Occipital lobe (tissue), 1 donor: ENCODE measurements at regions not wholly inside any gene's neighbourhood (a gene's known extent, or its start where the extent isn't known, plus 50 kb on each side); places are given as distances from the start of the nearest gene placed in this dataset.

ENCODE experiments used
- DNase-seq: peaks from one replicate; lab custom pipeline; 2025; lab: John Stamatoyannopoulos, UW

DNA sequence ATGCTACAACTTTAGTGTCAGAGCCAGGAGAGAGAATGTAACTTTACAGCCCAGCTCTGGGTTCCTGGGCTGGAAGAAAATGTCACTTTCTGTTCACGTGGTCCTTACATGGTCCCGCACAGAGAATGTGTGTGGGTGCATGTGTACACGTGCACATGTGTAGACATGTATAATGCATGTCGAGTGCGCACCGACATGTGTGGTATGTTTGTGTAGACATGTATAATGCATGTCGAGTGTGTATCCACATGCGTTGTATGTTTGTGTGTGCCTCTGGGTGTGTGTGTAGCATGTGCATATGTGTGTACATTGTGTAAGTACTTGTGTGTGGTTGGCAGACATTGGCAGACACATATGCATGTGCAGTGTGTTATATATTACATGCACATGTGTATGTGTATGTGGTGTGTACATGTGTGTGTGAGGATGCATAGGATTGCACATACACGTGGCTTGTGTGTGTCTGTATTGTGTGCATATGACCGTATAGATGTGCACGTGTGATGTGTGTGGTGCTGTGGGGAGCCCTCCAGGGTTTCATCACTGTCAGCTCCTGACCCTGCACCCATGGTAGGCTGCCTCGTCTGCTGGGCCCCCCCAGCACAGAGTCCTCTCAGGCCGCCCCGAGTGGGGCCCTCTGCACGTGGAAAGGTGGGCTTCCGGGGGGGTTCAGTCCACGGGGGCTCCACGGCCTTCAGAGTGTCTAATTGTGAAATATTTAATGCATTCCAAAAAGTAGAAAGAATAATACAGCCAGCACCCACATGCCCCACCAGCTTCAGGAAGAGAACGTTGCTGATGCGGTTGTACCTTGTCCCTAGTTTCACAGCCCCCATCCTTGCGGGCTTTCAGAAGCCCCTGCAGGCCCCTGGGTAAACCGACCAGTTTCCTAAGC is 214.2 kb upstream of the GSE1 start:
- no peak for DNase-seq

DNA sequence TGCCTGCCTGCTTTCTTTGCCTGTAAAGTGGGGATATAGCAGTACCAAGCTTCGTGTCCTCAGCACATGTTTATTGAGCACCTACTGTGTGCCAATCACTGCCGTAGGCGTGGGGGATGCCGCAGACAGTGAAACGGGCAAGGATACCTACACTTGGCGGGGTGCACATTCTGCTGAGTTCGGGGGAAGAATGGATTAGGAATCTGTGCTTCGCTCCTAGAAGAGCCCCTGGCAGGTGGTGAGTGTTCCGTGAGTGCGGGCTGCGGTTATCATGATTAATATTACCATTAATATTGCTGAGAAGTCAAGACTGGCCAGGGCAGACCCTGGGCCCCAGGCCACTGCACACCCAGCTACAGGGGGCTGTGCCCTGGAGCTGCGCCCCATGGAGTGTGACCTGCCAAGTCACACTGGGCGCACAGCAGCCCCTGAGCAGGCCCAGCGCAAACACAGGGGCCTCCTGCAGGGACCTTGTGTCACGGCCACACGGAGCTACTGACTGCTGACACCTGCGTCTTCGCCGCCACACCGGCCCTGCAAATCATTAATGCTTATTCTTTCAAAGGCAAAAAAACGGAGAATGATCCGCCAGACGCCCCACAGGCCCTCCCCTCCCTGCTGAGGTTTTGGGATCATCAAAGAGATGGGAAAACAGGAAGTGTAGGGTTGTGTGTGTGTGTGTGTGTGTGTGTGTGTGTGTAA is 213.4 kb upstream of the GSE1 start:
- no peak for DNase-seq

DNA sequence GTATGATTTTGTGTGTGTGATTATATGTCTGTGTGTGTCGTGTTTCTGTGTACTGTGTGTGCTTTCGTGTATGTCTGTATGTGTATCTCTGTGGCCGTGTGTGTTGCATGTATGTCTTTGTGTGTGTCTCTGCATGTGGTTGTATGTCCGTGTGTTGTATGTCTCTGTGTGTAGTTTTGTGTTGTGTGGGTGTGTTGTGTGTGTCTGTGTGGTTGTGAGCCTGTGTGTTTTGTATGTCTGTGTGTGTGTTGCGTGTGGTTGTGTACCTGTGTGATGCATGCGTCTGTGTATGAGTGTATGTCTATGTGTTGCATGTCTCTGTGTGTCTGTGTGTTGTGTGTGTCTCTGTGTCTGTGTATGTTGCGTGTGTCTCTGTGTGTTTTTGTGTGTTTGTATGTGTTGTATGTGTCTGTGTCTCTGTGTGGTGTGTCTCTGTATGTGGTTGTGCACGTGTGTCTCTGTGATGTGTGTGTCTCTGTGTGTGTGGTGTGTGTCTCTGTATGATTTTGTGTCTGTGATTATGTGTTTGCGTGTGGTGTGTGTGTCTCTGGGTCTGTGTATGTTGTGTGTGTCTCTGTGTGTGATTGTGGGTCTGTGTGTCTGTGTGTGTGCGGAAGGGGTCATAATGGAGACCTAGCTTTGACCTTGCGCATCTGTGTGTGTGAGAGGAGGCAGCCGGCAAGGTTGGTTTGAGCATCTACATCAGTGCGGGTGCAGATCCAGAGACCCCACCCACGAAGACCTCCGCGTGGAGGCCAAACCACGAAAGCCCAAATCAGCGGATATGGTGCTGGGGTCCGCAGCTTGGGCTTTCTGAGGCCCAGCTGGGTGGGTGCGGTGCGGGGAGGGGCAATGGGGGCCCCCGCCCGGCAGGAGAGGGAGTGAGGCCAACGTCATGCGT is 212.6 kb upstream of the GSE1 start:
- DNase-seq: no peak

DNA sequence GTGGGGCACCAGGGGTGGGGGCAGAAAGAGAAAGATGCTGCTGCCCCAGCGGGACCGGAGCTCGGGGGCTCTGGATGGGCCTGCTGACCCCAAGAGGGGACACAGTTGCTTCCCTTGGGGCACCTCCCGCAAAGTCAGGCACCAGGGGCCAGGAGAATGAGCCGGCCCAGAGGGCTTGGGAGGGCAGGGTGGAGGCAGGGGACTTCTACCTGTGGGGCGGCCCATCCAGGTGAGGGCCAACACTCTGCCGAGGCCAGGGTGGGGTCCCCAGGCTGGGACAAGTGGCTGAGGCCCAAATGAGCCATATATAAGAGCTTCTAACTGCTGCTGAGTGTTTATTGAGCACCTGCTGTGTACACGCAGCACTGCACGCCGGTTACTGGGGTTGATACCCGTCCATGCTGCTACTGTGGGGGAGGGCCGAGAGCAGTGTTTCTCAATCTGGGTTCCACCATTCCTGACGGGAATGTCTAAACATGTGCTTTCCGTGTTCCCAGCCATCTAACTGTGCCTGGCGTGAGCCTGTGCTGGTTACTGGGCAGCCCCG is 211.7 kb upstream of the GSE1 start:
- DNase-seq: no peak

DNA sequence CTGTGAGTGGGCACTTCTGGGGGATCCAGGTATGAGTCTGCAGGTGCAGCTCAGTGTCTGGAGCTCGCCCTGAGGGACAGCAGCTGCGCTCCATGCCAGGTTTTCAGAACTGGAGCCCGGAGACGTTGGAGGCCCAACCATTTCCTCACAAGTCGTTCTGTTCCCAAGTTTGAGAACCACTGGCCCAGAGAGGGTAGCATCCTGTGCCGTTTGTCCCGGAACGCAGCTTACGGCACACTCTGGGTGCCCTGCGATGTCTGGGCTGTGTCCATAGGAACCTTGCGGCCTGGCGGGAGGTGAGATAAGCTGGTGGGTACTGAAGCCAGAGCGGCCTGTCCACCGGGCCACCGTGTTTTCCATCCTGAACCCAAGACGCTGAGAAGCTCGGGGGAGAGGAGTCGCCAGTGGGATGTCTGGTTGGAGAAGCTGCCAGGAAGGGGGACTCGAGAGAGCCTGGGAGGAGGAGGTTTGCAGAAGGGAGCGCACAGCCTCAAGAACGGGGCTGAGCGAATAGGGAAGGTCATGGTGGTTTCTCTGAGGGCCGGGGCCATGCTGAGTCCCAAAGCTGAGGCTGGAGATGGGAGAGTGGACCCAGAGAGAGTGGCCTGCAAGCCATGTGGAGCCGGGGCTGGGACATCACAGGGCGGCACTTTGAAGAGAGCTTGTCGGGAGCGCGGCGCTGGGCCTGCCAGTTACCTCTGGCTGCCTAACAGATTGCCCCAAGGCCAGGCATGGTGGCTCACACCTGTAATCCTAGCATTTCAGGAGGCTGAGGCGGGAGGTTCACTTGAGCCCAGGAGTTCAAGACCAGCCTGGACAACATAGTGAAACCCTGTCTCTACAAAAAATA is 211.0 kb upstream of the GSE1 start:
- DNase-seq: no peak

DNA sequence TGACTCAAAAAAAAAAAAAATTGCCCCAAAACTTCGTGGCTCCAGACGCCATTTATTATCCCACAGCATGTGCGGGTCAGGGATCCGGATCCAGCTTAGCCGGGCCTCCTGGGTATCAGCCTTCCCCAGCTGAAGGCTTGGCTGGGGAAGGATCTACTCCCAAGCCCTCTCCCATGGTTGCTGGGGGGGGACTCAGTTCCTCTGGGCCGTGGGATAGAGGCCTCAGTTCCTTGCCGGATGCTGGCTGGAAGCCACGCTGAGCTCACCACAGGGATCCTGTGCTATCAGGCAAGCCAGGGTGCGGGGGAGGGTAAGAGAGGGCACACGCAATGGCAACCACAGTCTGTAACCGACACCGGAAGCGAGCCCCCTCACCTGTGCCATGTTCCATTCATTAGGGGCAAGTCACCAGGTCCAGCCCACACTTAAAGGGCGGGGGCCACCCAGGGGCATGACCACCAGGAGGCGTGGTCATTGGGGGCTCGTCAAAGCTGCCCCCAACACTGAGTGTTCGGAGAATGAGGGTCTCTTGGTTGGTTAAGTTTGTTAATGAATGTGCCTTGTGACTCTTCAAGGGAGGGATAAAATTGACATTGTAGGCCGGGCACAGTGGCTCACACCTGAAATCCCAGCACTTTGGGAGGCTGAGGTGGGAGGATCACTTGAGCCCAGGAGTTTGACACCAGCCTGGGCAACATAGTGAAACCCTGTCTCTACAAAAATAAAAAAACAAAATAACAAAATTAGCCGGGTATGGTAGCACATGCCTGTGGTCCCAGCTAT is 210.0 kb upstream of the GSE1 start:
- DNase-seq: no peak

DNA sequence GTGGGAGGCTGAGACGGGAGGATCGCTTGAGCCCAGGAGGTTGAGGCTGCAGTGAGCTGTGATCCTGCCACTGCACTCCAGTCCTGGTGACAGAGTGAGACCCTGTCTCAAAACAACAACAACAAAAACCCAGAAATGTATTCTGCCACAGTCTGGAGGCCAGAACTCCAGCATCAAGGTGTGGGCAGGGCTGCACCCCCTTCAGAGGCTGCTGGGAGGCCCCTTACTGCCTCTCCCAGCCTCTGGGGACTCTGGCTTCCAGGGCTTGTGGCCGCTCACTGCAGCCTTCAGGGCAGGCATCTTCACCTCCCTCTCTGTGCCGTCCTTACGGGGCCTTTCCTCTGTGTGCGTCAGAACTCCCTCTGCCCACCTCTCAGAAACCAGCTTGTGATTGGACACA is 209.4 kb upstream of the GSE1 start:
- DNase-seq: no peak

DNA sequence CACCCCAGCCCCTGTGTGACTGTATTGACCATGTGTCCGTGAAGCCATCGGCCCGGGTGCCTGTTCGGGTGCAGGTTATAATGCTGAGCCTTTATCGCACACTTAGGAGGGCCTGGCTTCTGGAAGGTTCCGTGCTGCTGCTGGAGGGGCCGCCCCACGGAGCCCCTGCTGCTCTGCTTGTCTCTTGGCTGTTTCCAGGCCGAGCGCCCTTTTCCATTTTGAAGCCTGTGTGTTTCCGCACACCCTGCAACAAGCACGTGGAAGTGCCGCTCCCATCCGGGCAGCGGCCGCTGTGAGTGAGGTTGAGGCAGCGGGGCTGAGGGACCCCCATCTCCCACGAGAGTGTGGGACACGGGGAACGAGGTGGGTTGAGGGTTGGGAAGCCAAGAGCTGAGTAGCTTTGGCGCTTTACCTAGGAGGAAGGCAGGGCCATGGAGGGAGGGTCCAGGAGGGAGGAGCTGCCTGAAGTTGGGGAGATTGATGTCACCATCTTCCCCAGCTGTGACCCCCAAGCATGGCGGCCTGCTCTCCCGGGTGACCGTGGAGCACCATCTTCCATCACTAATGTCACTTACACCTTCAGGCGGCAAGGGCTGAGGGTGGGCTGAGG is 200.1 kb upstream of the GSE1 start:
- DNase-seq: no peak

DNA sequence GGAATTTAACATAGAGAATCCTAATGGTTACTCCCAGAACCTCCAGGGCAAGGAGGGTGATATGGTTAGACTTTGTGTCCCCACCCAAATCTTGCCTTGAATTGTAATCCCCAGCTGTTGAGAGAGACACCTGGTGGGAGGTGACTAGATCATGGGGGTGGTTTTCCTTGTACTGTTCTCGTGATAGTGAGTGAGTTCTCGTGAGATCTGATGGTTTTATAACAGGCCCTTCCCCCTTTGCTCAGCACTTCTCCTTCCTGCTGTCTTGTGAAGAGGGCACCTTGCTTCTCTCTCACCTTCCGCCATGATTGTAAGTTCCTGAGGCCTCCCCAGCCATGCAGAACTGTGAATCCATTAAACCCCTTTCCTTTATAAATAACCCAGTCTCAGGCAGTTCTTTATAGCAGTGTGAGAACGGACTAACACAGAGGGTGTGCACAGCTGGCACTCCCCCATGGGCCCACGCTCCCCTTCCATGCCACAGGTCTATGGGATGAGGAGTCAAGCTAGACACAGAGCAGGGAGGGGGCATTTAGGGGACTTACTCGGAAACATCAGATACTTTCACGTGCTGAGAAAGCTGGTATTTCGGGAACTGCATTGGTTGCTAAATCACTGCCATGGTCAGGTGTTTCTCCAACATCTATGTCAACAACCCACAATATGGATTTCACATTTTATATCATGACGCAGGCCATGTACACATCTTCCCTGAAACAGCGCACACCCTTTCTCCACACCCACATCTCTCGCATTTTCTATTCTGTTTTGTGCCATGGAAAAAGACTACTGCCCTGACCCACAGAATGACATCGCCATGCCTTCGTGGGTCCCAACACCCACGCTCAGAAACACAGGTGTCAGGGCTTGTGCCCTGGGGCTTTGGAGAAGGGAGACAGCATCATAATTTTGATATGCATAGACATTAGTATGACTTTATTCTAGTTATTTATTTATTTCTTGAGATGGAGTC is 199.1 kb upstream of the GSE1 start:
- DNase-seq: no peak

DNA sequence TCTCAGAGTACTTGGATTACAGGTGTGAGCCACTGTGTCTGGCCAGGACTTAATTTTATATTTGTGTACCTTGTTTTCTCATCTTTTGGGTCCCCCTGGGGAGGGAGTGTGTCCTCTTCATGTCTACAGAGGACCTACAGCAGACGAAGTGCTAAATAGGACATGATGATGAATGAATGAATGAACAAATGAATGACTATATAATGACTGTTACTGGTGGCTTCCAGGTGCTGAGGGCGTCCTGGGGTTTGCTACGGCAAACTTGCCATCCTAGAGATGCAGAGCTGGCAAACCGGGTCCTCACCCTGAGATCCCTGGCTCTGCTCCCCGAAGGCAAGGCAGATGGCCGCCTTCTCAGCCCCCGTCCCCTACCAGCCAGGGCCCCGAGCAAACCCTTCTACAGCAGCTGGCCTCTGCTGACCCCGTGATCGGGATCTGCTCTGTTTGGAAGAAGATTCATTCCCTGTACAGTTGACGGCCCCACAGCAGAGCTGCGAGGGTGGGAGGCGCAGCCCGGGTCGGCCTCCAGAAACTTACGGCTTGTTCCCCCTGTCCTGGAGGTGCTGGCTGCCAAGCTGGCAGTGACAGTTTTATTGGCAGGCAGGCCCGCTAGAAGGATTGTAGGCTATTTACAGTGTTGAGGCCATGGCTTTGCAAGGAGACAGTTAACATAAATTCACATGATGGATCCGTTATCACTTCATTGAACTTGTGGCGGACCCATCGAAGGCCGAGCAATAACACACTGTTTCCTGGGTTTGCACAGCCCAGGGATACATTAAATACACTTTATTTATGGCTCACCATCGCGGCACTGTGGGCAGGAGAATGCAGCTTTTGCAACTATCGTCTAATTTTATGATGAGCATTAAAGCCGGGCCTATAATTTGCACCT is 197.7 kb upstream of the GSE1 start:
- DNase-seq: no peak

DNA sequence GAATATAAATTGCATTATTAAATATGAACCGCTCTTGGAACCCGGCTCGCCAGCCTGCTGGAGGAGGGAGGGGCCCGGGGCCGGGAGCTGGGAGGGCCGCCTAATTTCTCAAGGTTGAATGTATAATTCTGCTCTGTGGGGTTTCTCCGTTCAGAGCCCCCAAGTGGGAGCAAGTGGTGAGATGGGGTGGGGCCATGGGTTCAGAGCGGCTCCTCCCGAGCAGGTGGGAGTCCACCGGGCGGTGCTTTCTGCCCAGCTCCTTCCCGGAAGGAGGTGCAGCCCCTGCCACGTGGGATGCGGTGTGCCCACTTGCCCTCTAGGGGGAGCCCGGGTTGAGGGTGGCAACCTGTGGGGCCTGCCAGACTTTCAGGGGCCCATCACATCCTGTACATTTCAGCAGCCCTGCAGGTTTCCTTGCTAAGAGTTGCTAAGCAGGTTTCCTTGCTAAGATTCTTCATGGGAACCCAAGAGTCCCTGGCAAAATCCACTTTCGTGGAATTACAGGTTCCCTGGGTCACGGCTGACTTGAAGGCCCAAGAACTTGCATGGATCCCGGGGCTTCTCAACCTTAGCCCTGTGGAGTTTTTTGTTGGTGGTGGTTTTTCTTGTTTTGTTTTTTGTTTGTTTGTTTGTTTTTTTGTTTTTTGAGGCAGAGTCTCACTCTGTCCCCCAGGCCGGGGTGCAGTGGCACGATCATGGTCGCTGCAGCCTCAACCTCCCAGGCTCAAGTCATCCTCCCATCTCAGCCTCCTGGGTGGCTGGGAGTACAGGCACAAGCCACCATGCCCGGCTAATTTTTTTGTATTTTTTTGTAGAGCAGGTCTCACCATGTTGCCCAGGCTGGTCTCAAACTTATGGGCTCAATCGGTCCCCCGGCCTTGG is 196.7 kb upstream of the GSE1 start:
- no peak for DNase-seq

DNA sequence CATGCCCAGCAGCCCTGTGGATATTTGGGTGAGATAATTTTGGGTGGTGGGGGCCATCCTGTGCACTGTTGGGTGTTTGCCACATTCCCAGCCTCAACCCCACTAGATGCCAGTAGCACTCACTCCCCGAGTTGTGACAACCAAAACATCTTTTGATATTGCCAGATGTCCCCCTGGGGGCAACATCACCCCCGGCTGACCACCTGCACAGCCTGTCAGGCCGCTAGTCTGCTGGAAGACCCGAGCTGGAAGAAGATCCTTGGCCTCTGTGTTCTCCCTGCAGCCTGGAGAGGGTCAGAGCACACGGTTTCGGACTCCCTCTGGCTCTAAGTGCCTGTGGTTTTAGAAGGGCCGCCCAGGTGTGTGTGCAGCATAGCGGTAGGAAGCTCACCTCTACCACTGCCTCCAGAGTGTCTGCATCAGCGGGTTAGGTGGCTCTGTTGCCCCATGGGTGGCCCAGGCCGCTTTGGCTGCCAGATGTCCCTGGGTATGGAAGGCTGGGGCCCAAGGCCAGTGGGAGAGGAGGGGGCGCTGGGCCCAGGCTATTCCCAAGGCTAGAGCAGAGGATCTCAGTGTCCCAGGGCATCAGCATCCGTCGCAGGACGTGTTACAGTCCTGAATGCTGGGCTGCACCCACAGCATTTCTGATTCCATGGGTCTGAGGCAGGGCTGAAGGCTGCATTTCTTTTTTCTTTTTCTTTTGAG is 195.8 kb upstream of the GSE1 start:
- DNase-seq: no peak

DNA sequence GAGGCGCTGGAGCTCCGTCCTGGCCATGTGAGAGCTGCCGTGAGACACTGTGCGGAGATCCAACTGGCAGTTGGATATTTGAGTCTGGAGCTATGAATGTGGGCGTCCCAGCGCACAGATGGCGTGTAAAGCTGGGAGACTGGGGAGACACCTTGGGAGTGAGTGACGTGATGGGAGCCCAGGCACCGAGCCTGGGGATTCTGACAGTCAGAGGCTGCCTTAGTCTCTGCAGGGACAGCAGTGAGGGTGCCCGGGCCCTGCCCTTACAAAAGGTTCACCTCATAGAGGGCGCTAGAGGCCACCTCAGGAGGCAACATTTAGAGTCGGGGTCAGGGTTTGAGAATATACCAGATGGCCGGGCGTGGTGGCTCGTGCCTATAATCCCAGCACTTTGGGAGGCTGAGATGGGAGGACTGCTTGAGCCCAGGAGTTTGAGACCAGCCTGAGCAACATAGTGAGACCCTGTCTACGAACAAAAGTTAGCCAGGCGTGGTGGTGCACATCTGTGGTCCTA is 194.1 kb upstream of the GSE1 start:
- peak; percentile 74 for DNase-seq

DNA sequence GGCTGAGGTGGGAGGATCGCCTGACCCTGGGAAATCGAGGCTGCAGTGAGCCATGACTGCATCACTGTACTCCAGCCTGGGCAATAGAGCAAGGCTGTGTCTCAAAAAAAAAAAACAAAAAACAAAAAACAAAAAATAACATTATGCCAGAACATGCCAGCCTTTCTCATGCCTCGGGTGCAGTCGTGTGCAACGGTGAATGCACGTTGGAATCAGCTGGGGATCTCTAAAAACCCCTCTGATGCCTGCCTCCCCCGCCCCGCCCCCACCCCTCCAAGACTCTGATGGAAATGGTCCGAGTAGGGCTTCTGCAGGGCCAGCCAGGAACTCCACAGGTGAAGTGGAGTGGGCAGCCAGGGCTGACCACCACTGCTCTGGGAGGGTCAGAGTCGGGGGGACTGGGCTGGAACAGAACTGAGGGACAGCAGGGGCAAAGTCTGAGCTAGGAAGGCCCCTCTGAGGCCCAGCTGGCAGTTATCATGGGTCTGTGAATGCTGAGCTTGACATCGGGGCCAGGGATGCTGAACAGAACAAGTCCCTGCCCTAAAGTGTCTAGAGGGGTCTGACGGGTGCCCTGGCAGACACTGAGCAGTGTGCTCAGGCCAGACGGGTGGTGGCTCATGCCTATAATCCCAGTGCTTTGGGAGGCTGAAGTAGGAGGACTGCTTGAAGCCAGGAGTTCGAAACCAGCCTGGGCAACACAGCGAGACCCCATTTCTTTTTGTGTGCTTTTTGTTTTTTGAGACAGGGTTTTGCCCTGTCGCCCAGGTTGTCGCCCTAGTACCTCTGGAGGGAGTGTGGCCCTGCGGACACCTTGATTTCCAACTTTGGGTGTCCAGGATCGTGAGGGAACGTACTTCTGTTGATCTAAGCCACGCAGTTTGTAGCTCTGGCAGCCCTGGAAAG is 193.4 kb upstream of the GSE1 start:
- no peak for DNase-seq
